HepG2 (cell line): ENCODE measurements at regions not wholly inside any gene's neighbourhood (a gene's known extent, or its start where the extent isn't known, plus 50 kb on each side); places are given as distances from the start of the nearest gene placed in this dataset.

ENCODE experiments used
- ATAC-seq: fragments of 200-7000 bp; cut with Tn5 transposase; 3 replicates; pipeline ENCODE4 v1.9.1; 2020; ENCODE audit warnings: mild to moderate bottlenecking, moderate library complexity
- BruUV-seq: library from RNA; stranded (reverse); fragments of 400-500 nt; replicated peaks from 2 replicates; lab custom pipeline; 2021; lab: Mats Ljungman, UMichigan
- CTCF ChIA-PET: fragments of 300-600 bp; formaldehyde crosslinking; extraction: SDS; loops from one replicate; lab custom pipeline; 2021; ENCODE audit warnings: low total read pairs, inconsistent platforms, low intra/inter-chr PET ratio; lab: Yijun Ruan, JAX
- POLR2A ChIA-PET: fragments of 350-600 bp; sonication (Branson Sonifier 250); formaldehyde crosslinking; loops from one replicate; lab custom pipeline; 2020; ENCODE audit warnings: antibody characterized with exemption, inconsistent platforms; lab: Yijun Ruan, JAX
- DNase-seq: peaks from one replicate; pipeline ENCODE4 v3.0.0-alpha.2; 2015; ENCODE audit warnings: low spot score
- FAIRE-seq: peaks from 3 replicates; lab custom pipeline; 2011; peaks lifted over from hg19 to GRCh38; lab: Jason Lieb, UNC
- H2AFZ ChIP-seq: one replicate; pipeline ENCODE4 v1.6.1; 2011; ENCODE audit warnings: low read length, inconsistent platforms
- H3K27ac ChIP-seq: fragments of 300-600 bp; 3 replicates; pipeline ENCODE4 v1.8.0; 2011; ENCODE audit warnings: mixed run types, mild to moderate bottlenecking, mixed read lengths, low read length, inconsistent platforms; ENCODE audit not compliant: insufficient read depth; ENCODE audit errors: extremely low read length
- H3K27me3 ChIP-seq, 2 experiments: fragments of 200-600 bp in 1 of 2; 2 replicates in 1 of 2; 3 replicates in 1 of 2; pipeline versions ENCODE4 v1.6.0 to v1.8.0; 2011; ENCODE audit warnings: low read length in 2 of 2, mild to moderate bottlenecking in 2 of 2, moderate library complexity in 2 of 2, inconsistent platforms in 1 of 2; ENCODE audit not compliant: insufficient read depth in 2 of 2, control insufficient read depth in 1 of 2
- H3K36me3 ChIP-seq, 2 experiments: fragments of 200-600 bp in 1 of 2; replicated peaks in 1 of 2; 2 replicates in 1 of 2; 3 replicates in 1 of 2; pipeline versions ENCODE4 v1.5.1 to v1.8.0; 2011; ENCODE audit warnings: low read length in 2 of 2, inconsistent platforms in 1 of 2; ENCODE audit not compliant: insufficient read depth in 2 of 2, control insufficient read depth in 1 of 2
- H3K4me1 ChIP-seq: 2 replicates; pipeline ENCODE4 v1.5.1; 2012; ENCODE audit warnings: low read length, inconsistent platforms; ENCODE audit not compliant: insufficient read depth
- H3K4me2 ChIP-seq: 2 replicates; pipeline ENCODE4 v1.6.0; 2011; ENCODE audit warnings: low read depth, low read length, inconsistent platforms
- H3K4me3 ChIP-seq, 3 experiments: fragments of 200-600 bp in 1 of 3; sonication (generic), shearing (Covaris generic) in 1 of 3; replicated peaks in 1 of 3; 2 replicates each; pipeline ENCODE4 v1.5.1; 2011 to 2016; ENCODE audit warnings: low read length in 3 of 3, inconsistent platforms in 2 of 3, low read depth in 2 of 3, mild to moderate bottlenecking in 2 of 3, control low read depth in 1 of 3, mixed read lengths in 1 of 3; ENCODE audit not compliant: insufficient read depth in 1 of 3
- H3K79me2 ChIP-seq: one replicate; pipeline ENCODE4 v1.6.1; 2011; ENCODE audit warnings: low read length, inconsistent platforms; ENCODE audit not compliant: insufficient read depth
- H3K9ac ChIP-seq: 2 replicates; pipeline ENCODE4 v1.6.0; 2011; ENCODE audit warnings: mild to moderate bottlenecking, low read depth, low read length, inconsistent platforms; ENCODE audit not compliant: insufficient read depth
- H3K9me3 ChIP-seq: 2 replicates; pipeline ENCODE4 v1.5.1; 2012; ENCODE audit warnings: mild to moderate bottlenecking, low read length
- H4K20me1 ChIP-seq: 2 replicates; pipeline ENCODE4 v1.6.0; 2011; ENCODE audit warnings: inconsistent platforms, mild to moderate bottlenecking, low read length, moderate library complexity; ENCODE audit not compliant: insufficient read depth
- EED ChIP-seq: sonication (generic); formaldehyde crosslinking; IDR thresholded peaks from 2 replicates; pipeline ENCODE4 v1.5.0; 2020; ENCODE audit warnings: mild to moderate bottlenecking, missing genetic modification reagents
- HOMEZ ChIP-seq: IDR thresholded peaks from 2 replicates; pipeline ENCODE4 v1.6.1; 2016; ENCODE audit warnings: low read depth
- IKZF4 ChIP-seq: sonication (generic); formaldehyde crosslinking; IDR thresholded peaks from 2 replicates; pipeline ENCODE4 v1.5.1; 2020; ENCODE audit warnings: borderline replicate concordance, mild to moderate bottlenecking, low read depth, missing genetic modification reagents; ENCODE audit errors: not compliant biosample characterization
- LCORL ChIP-seq, 2 experiments: fragments of 450-650 bp in 1 of 2; sonication (generic) in 1 of 2; formaldehyde crosslinking in 1 of 2; IDR thresholded peaks; 2 replicates each; pipeline versions ENCODE4 v1.5.0 to v1.6.1; 2017 to 2020; ENCODE audit warnings: antibody characterized with exemption in 1 of 2, missing genetic modification reagents in 1 of 2
- NFE2L1 ChIP-seq: sonication (generic); formaldehyde crosslinking; IDR thresholded peaks from 2 replicates; pipeline ENCODE4 v1.4.0; 2020; ENCODE audit warnings: missing genetic modification reagents, mild to moderate bottlenecking, borderline replicate concordance
- RARG ChIP-seq: sonication (generic); formaldehyde crosslinking; IDR thresholded peaks from 2 replicates; pipeline ENCODE4 v1.4.0; 2020; ENCODE audit warnings: low read depth, mild to moderate bottlenecking, missing genetic modification reagents
- RBM22 ChIP-seq: fragments of 200-400 bp; formaldehyde crosslinking; optimal IDR thresholded peaks from 2 replicates; pipeline ENCODE3; 2017; ENCODE audit warnings: mild to moderate bottlenecking, low read length, moderate library complexity
- SCMH1 ChIP-seq: sonication (generic); formaldehyde crosslinking; IDR thresholded peaks from 2 replicates; pipeline ENCODE4 v1.9.0; 2021; ENCODE audit warnings: missing genetic modification reagents, mild to moderate bottlenecking, borderline replicate concordance
- SNAI1 ChIP-seq: sonication (generic); formaldehyde crosslinking; IDR thresholded peaks from 2 replicates; pipeline ENCODE4 v1.5.0; 2020; ENCODE audit warnings: mild to moderate bottlenecking, missing genetic modification reagents, borderline replicate concordance
- ZC3H13 ChIP-seq: sonication (generic); formaldehyde crosslinking; IDR thresholded peaks from 2 replicates; pipeline ENCODE4 v1.8.1; 2023; ENCODE audit warnings: mild to moderate bottlenecking, missing genetic modification reagents, moderate library complexity
- ZNF276 ChIP-seq: sonication (generic); formaldehyde crosslinking; IDR thresholded peaks from 2 replicates; pipeline ENCODE4 v1.4.0; 2020; ENCODE audit warnings: mild to moderate bottlenecking, low read depth, missing genetic modification reagents
- ZNF550 ChIP-seq: sonication (generic); formaldehyde crosslinking; IDR thresholded peaks from 2 replicates; pipeline ENCODE4 v1.4.0; 2020; ENCODE audit warnings: mild to moderate bottlenecking, missing genetic modification reagents, borderline replicate concordance
- ZNF558 ChIP-seq: sonication (generic); formaldehyde crosslinking; IDR thresholded peaks from 2 replicates; pipeline ENCODE4 v1.9.0; 2022; ENCODE audit warnings: mild to moderate bottlenecking, missing genetic modification reagents, borderline replicate concordance
- WGBS: methylation state at CpG from one replicate; pipeline ENCODE4 v1.1.6; 2017; ENCODE audit warnings: low lambda C conversion rate; 5-methylcytosine and 5-hydroxymethylcytosine counted together
- in situ Hi-C: cut with HindIII; loops from 2 replicates; pipeline ENCODE4 v1.10.0; 2017; ENCODE audit warnings: low pct_unique_long_range_greater_than_20kb; ENCODE audit not compliant: extremely low pct_ligation_motif_present
- intact Hi-C: fragments of 100-400 bp; cut with micrococcal nuclease; formaldehyde crosslinking; loops from one replicate; pipeline ENCODE4 v1.10.0; 2022; ENCODE audit not compliant: unreplicated experiment
- TF ChIP-seq, protein P1 (sequence below): IDR thresholded peaks from 2 replicates; pipeline ENCODE4 v1.6.1; 2012; ENCODE audit warnings: low read length, improper control_type of control experiment
- TF ChIP-seq, protein P2 (sequence below): sonication (generic); formaldehyde crosslinking; IDR thresholded peaks from 2 replicates; pipeline ENCODE4 v1.5.1; 2020; ENCODE audit warnings: mild to moderate bottlenecking, missing genetic modification reagents, moderate library complexity

DNA sequence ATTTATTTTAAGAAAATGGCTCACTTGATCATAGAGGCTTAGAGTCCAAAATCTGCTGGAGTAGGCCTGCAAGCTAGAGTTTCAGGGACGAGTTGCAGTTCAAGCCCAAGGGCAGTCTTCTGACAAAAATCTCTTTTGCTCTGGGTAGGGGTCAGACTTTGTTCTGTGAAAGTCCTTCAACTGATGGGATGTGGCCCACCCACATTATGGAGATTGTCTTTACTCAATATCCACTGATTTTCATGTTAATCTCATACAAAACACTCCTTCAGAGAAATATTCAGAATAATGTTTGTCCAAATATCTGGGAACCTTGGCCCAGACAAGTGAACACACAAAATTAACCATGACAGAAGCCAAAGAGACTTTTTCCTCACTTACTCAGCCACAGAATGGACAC lies 98.6 kb upstream of the RSPO3 start:
- ChIA-PET POLR2A (no interaction called here), CTCF (no interaction called here)
- Histone ChIP-seq H3K27me3 (peaks cover 0 to 46% of the 10 kb centered on the region in 2 experiments; a peak in 4 of 5 replicates), H3K4me1 (peaks cover 25% of the 10 kb centered on the region), H3K27ac (no peak overlapping the region), H4K20me1 (peaks cover 8% of the 10 kb centered on the region), H3K9ac (no peak overlapping the region), H2AFZ (no peak overlapping the region), H3K36me3 (no peaks in the 10 kb centered on the region), H3K4me2 (no peak overlapping the region), H3K79me2 (no peaks in the 10 kb centered on the region), H3K4me3 (no peak overlapping the region), H3K9me3 (no peaks in the 10 kb centered on the region)
- intact Hi-C loops = no loop called here
- BruUV-seq = no TSS peak
- no peak for FAIRE-seq
- DNase-seq = no peak
- TF ChIP-seq ZNF276 (CRISPR knock-in tag) = no peak
- no peak for TF ChIP-seq LCORL (IDR thresholded peaks at IDR 0.05)
- TF ChIP-seq LCORL (CRISPR knock-in tag; IDR thresholded peaks at IDR 0.05) = no peak
- no peak for TF ChIP-seq NFE2L1 (CRISPR knock-in tag)
- TF ChIP-seq, protein P1, sequence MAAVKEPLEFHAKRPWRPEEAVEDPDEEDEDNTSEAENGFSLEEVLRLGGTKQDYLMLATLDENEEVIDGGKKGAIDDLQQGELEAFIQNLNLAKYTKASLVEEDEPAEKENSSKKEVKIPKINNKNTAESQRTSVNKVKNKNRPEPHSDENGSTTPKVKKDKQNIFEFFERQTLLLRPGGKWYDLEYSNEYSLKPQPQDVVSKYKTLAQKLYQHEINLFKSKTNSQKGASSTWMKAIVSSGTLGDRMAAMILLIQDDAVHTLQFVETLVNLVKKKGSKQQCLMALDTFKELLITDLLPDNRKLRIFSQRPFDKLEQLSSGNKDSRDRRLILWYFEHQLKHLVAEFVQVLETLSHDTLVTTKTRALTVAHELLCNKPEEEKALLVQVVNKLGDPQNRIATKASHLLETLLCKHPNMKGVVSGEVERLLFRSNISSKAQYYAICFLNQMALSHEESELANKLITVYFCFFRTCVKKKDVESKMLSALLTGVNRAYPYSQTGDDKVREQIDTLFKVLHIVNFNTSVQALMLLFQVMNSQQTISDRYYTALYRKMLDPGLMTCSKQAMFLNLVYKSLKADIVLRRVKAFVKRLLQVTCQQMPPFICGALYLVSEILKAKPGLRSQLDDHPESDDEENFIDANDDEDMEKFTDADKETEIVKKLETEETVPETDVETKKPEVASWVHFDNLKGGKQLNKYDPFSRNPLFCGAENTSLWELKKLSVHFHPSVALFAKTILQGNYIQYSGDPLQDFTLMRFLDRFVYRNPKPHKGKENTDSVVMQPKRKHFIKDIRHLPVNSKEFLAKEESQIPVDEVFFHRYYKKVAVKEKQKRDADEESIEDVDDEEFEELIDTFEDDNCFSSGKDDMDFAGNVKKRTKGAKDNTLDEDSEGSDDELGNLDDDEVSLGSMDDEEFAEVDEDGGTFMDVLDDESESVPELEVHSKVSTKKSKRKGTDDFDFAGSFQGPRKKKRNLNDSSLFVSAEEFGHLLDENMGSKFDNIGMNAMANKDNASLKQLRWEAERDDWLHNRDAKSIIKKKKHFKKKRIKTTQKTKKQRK = no peak
- no peak for TF ChIP-seq ZC3H13 (CRISPR knock-in tag)
- no peak for TF ChIP-seq ZNF558
- TF ChIP-seq EED (CRISPR knock-in tag) = no peak
- no peak for TF ChIP-seq SCMH1 (CRISPR knock-in tag)
- no peak for TF ChIP-seq ZNF550
- TF ChIP-seq SNAI1 (CRISPR knock-in tag) = no peak
- TF ChIP-seq HOMEZ (CRISPR knock-in tag) = no peak
- TF ChIP-seq, protein P2, sequence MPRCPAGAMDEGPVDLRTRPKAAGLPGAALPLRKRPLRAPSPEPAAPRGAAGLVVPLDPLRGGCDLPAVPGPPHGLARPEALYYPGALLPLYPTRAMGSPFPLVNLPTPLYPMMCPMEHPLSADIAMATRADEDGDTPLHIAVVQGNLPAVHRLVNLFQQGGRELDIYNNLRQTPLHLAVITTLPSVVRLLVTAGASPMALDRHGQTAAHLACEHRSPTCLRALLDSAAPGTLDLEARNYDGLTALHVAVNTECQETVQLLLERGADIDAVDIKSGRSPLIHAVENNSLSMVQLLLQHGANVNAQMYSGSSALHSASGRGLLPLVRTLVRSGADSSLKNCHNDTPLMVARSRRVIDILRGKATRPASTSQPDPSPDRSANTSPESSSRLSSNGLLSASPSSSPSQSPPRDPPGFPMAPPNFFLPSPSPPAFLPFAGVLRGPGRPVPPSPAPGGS (CRISPR knock-in tag) = no peak
- no peak for TF ChIP-seq IKZF4 (CRISPR knock-in tag)
- no peak for TF ChIP-seq RBM22
- no peak for TF ChIP-seq RARG (CRISPR knock-in tag)
- 0% methylated on average over 1 of the region's 1 CpG for WGBS
- in situ Hi-C loops = no loop called here
- no peak for ATAC-seq
